ENCODE measurements at regions not wholly inside any gene's neighbourhood (a gene's known extent, or its start where the extent isn't known, plus 50 kb on each side); places are given as distances from the start of the nearest gene placed in this dataset.

GRCh38 chr1:240666568-240667198 lies 54.7 kb upstream of the GREM2 start:
- no peaks in the 10 kb centered on the region for H3K4me1 ChIP-seq (ENCODE audit: low read depth, poor library complexity, severe bottlenecking)
- no peak overlapping the region for H3K4me2 ChIP-seq
- no peaks in the 10 kb centered on the region for H4K20me1 ChIP-seq (ENCODE audit: insufficient read depth)
- no peaks in the 10 kb centered on the region for H3K79me2 ChIP-seq (ENCODE audit: insufficient read depth, low read depth)
- no peak overlapping the region for H3K4me3 ChIP-seq (IDR thresholded peaks at IDR 0.05; ENCODE audit: insufficient read depth, low read depth, low read length)
- H3K9ac ChIP-seq: no peak overlapping the region
- H3K27me3 ChIP-seq (ENCODE audit: insufficient read depth, low read depth): no peaks in the 10 kb centered on the region
- TF ChIP-seq CTCF (conservative IDR thresholded peaks at IDR 0.05; ENCODE audit: low read depth, low read length): no peak
- no peak overlapping the region for H3K27ac ChIP-seq
- H3K36me3 ChIP-seq (ENCODE audit: insufficient read depth): no peaks in the 10 kb centered on the region
- no peak overlapping the region for H2AFZ ChIP-seq (ENCODE audit: low read depth)

GRCh38 chr1:240663169-240663879 lies 51.4 kb upstream of the GREM2 start:
- no peak overlapping the region for H2AFZ ChIP-seq (ENCODE audit: low read depth)
- no peak overlapping the region for H3K4me2 ChIP-seq
- H3K4me1 ChIP-seq (ENCODE audit: low read depth, poor library complexity, severe bottlenecking): no peaks in the 10 kb centered on the region
- no peaks in the 10 kb centered on the region for H3K79me2 ChIP-seq (ENCODE audit: insufficient read depth, low read depth)
- no peak overlapping the region for H3K9ac ChIP-seq
- no peaks in the 10 kb centered on the region for H3K36me3 ChIP-seq (ENCODE audit: insufficient read depth)
- no peak for TF ChIP-seq CTCF (conservative IDR thresholded peaks at IDR 0.05; ENCODE audit: low read depth, low read length)
- H4K20me1 ChIP-seq (ENCODE audit: insufficient read depth): no peaks in the 10 kb centered on the region
- H3K27ac ChIP-seq: no peak overlapping the region
- H3K4me3 ChIP-seq (IDR thresholded peaks at IDR 0.05; ENCODE audit: insufficient read depth, low read depth, low read length): no peak overlapping the region
- H3K27me3 ChIP-seq (ENCODE audit: insufficient read depth, low read depth): no peaks in the 10 kb centered on the region
